Activated CD4-positive, alpha-beta memory T cell treated with anti-CD3 and anti-CD28 coated beads, Interleukin-2, amount 10 ng/mL, durations not matched to agents 7 days and 5 days (primary cell): ENCODE measurements at regions not wholly inside any gene's neighbourhood (a gene's known extent, or its start where the extent isn't known, plus 50 kb on each side); places are given as distances from the start of the nearest gene placed in this dataset.
"Not testable (repeated sequence)": the region's sequence is repeated elsewhere in the genome, so short reads cannot be mapped to it uniquely, and the experiment has no call there.

Source experiments
- CTCF ChIA-PET: fragments of 350-600 bp; sonication (Branson Sonifier 250); formaldehyde crosslinking; loops from one replicate; lab custom pipeline; 2021; ENCODE audit warnings: antibody characterized with exemption, inconsistent platforms; lab: Charles Lee
- POLR2A ChIA-PET: fragments of 350-600 bp; sonication (Branson Sonifier 250); formaldehyde crosslinking; loops from one replicate; lab custom pipeline; 2021; ENCODE audit warnings: antibody characterized with exemption; lab: Charles Lee
- DNase-seq: peaks from one replicate; pipeline ENCODE4 v3.0.0-alpha.2; 2020
- H3K27ac Mint-ChIP-seq: one replicate; pipeline ENCODE4 v1.8.0; 2021; ENCODE audit warnings: mild to moderate bottlenecking, mixed read lengths
- H3K27me3 Mint-ChIP-seq: one replicate; pipeline ENCODE4 v1.8.0; 2021; ENCODE audit warnings: mixed read lengths
- H3K36me3 Mint-ChIP-seq: one replicate; pipeline ENCODE4 v1.8.0; 2021; ENCODE audit warnings: low read depth, mixed read lengths
- H3K4me1 Mint-ChIP-seq: one replicate; pipeline ENCODE4 v1.8.0; 2021; ENCODE audit warnings: mixed read lengths
- H3K4me3 Mint-ChIP-seq: one replicate; pipeline ENCODE4 v1.8.0; 2021; ENCODE audit warnings: mild to moderate bottlenecking, mixed read lengths
- H3K9me3 Mint-ChIP-seq: one replicate; pipeline ENCODE4 v1.8.0; 2021; ENCODE audit warnings: mixed read lengths

DNA sequence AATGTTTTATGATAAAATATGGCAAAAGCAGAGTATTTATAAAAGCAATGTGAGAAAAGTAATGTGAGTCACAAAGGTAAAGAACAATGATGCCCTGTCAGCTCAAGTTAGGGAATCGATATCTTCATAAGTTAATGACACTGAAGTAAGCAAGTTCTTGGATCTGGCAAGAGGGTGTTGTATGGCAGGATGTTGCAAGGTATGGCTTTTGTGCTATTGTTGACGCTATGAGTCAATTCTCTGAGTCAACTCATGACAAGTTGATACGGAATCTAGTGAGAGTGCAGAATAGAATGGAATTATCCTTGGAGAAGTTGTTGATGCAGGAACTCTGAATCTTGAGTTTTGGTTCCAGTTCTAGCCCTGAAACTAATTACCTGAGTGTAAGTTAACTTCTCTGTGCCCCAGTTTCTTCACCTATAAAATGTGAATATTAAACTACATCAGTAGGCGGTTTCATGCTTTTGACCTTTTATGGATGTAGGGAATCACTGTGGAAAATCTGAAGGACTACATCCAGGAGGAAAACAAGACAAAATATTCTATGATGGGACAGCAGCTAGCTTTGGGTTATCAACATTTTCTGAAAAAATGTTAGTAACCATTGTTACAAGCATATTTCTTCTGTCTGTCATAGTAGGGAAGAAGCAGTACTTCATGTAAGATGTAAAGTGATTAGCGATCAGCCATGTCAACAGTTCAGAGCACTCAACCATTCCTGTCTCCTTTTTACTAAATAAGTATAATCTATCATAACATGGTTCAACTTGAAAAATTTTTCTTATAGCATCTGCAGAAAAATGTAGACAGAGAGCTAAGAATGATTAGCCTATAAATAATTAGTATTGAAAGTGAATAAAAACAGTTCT lies 96.9 kb downstream of the ATP6V1G3 start:
- ChIA-PET CTCF (no interaction called here), POLR2A (no interaction called here)
- no peak overlapping the region for H3K4me3 Mint-ChIP-seq
- peaks cover 4% of the 10 kb centered on the region for H3K4me1 Mint-ChIP-seq
- H3K27me3 Mint-ChIP-seq: peaks cover 2% of the 10 kb centered on the region
- no peak overlapping the region for H3K27ac Mint-ChIP-seq
- DNase-seq: no peak
- no peaks in the 10 kb centered on the region for H3K36me3 Mint-ChIP-seq
- H3K9me3 Mint-ChIP-seq: no peaks in the 10 kb centered on the region

DNA sequence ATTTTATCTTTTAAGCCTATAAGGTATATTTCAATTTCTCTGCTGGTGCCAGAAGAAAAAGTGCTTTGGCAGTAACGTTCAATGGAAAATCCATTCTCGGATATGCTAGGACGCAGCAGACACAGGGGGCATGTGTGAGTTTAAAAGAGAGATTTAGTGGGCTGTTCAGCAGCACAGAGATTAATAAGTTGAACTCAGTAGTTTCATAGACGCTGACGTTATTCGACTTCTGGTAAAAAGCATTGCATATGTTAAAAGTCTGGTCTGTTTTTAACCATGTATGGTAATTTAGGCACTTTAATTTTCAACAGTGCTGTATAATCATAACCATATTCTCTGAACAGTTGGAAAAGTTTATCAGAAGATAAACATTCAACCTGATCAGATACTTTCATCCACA lies 99.6 kb downstream of the ATP6V1G3 start:
- DNase-seq: no peak
- Mint-ChIP-seq H3K4me3 (no peak overlapping the region), H3K27ac (no peak overlapping the region), H3K9me3 (no peaks in the 10 kb centered on the region), H3K27me3 (peaks cover 2% of the 10 kb centered on the region), H3K36me3 (no peaks in the 10 kb centered on the region), H3K4me1 (no peaks in the 10 kb centered on the region)
- CTCF ChIA-PET: no interaction called here
- POLR2A ChIA-PET: no interaction called here

- H3K27me3 Mint-ChIP-seq: peaks cover 2% of the 10 kb centered on the region
- no peaks in the 10 kb centered on the region for H3K36me3 Mint-ChIP-seq
- CTCF ChIA-PET: no interaction called here
These were observed 103.1 kb downstream of the ATP6V1G3 start for GRCh38 chr1:198437332-198437731.

GRCh38 chr1:198436276-198436675 lies 104.2 kb downstream of the ATP6V1G3 start:
- CTCF ChIA-PET: no interaction called here
- Mint-ChIP-seq H3K4me1 (no peaks in the 10 kb centered on the region), H3K27ac (no peak overlapping the region), H3K4me3 (no peak overlapping the region), H3K27me3 (peaks cover 2% of the 10 kb centered on the region), H3K36me3 (no peaks in the 10 kb centered on the region), H3K9me3 (peaks cover 7% of the 10 kb centered on the region)
- POLR2A ChIA-PET: no interaction called here
- DNase-seq: no peak

More at GRCh38 chr1:198437332-198437731, 103.1 kb downstream of the ATP6V1G3 start:
- no peak for DNase-seq
- no peaks in the 10 kb centered on the region for H3K4me1 Mint-ChIP-seq
- no peak overlapping the region for H3K27ac Mint-ChIP-seq
- POLR2A ChIA-PET: no interaction called here
- H3K4me3 Mint-ChIP-seq: no peak overlapping the region
- peaks cover 2% of the 10 kb centered on the region for H3K9me3 Mint-ChIP-seq

DNA sequence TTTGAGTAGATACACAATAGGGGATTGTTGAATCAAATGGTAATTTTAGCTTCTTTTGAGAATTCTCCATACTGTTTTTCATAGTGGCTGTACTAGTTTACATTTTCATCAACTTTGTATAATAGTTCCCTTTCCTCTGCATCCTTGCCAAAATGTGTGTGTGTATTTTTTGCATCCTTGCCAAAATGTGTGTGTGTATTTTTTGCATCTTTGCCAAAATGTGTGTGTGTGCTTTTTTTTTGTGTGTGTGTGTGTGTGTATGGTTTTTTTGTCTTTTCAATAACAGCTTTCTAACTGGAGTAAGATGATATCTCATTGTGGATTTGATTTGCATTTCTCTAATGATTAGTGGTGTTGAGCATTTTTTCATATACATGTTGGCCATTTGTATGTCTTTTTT lies 105.4 kb downstream of the ATP6V1G3 start:
- H3K27me3 Mint-ChIP-seq: peaks cover 2% of the 10 kb centered on the region
- peaks cover 7% of the 10 kb centered on the region for H3K9me3 Mint-ChIP-seq
- H3K4me1 Mint-ChIP-seq: no peaks in the 10 kb centered on the region
- no peak overlapping the region for H3K27ac Mint-ChIP-seq
- CTCF ChIA-PET: no interaction called here
- DNase-seq: no peak
- POLR2A ChIA-PET: no interaction called here
- H3K4me3 Mint-ChIP-seq: no peak overlapping the region
- H3K36me3 Mint-ChIP-seq: no peaks in the 10 kb centered on the region

DNA sequence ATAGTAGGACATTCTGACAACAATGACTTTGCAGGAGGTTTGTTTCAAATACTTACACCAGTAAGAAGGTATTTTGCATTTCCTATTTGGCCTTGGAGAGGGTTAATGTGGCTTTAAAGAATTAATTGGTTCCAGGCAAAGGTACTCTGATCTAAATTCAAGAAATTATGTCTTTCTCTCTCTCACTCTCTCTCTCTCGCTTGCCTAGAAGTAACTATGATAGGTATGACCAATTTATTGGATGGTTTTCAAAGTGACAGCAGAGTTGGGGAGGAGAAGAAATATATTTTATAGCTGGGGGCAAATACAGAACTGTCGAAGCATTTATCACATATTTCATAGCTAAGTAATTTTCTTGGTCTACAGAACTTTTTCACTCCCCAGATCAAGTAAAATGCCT lies 116.0 kb downstream of the ATP6V1G3 start:
- Mint-ChIP-seq H3K4me1 (no peaks in the 10 kb centered on the region), H3K27me3 (peaks cover 9% of the 10 kb centered on the region), H3K4me3 (no peak overlapping the region)

DNA sequence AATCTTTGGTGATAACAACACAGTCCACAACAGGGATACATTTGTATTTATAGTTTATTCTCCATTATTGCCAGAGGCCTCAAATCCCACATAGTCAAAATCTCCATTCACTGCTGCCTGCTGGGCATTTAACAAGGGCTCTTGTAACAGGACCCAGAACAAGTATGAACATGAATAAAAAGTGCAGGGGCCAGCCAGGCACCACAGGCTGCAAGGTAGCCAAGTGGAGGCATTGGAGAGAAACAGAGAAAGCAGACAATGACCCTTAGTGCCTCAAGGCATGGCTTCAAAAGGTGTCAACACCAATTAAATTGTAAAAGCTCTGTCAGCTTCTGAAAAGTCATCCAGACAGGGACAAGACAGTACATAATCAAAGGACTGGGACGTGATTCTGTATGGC lies 116.8 kb downstream of the ATP6V1G3 start:
- H3K9me3 Mint-ChIP-seq: no peaks in the 10 kb centered on the region
- H3K27ac Mint-ChIP-seq: no peak overlapping the region
- ChIA-PET POLR2A (no interaction called here), CTCF (no interaction called here)
- DNase-seq: no peak
- peaks cover 9% of the 10 kb centered on the region for H3K27me3 Mint-ChIP-seq
- no peaks in the 10 kb centered on the region for H3K4me1 Mint-ChIP-seq
- H3K4me3 Mint-ChIP-seq: no peak overlapping the region
- no peaks in the 10 kb centered on the region for H3K36me3 Mint-ChIP-seq

More for the DNA sequence above, 116.0 kb downstream of the ATP6V1G3 start:
- H3K36me3 Mint-ChIP-seq: no peaks in the 10 kb centered on the region
- ChIA-PET POLR2A (no interaction called here), CTCF (no interaction called here)
- H3K9me3 Mint-ChIP-seq: no peaks in the 10 kb centered on the region
- no peak overlapping the region for H3K27ac Mint-ChIP-seq
- no peak for DNase-seq

- ChIA-PET CTCF (no interaction called here), POLR2A (no interaction called here)
- no peaks in the 10 kb centered on the region for H3K36me3 Mint-ChIP-seq
- no peak for DNase-seq
- peaks cover 21% of the 10 kb centered on the region for H3K27me3 Mint-ChIP-seq
- no peaks in the 10 kb centered on the region for H3K9me3 Mint-ChIP-seq
- H3K27ac Mint-ChIP-seq: no peak overlapping the region
- H3K4me1 Mint-ChIP-seq: no peaks in the 10 kb centered on the region
- H3K4me3 Mint-ChIP-seq: no peak overlapping the region
These were observed 123.4 kb downstream of the ATP6V1G3 start for GRCh38 chr1:198417039-198417438.

DNA sequence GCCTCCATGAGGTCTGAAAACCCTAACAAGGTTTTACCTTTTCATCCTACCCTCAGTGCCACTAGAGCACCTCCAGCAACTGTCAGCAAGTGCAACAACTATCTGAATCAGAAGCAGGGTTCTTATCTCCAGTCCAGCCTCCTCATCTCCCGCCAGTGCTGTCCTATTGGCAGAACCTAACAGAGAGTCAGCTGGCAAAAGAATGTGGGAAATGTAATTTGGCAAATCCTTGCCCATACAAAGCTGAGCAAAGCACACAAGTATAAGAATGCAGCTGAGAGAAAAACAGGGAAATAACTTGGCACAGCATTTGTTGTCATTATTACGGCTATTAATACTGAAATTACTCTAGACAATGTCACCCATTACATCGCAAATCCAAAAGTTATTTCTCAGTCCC lies 124.2 kb downstream of the ATP6V1G3 start:
- DNase-seq: no peak
- no peaks in the 10 kb centered on the region for H3K36me3 Mint-ChIP-seq
- no peaks in the 10 kb centered on the region for H3K9me3 Mint-ChIP-seq
- H3K27me3 Mint-ChIP-seq: peaks cover 21% of the 10 kb centered on the region
- no peaks in the 10 kb centered on the region for H3K4me1 Mint-ChIP-seq
- ChIA-PET POLR2A (no interaction called here), CTCF (no interaction called here)
- no peak overlapping the region for H3K4me3 Mint-ChIP-seq
- no peak overlapping the region for H3K27ac Mint-ChIP-seq

- Mint-ChIP-seq H3K9me3 (no peaks in the 10 kb centered on the region), H3K27ac (no peak overlapping the region), H3K4me1 (no peaks in the 10 kb centered on the region), H3K4me3 (no peak overlapping the region), H3K36me3 (no peaks in the 10 kb centered on the region), H3K27me3 (peaks cover 10% of the 10 kb centered on the region)
- DNase-seq: no peak
- ChIA-PET CTCF (no interaction called here), POLR2A (no interaction called here)
These were observed 129.2 kb downstream of the ATP6V1G3 start for GRCh38 chr1:198411240-198411639.

DNA sequence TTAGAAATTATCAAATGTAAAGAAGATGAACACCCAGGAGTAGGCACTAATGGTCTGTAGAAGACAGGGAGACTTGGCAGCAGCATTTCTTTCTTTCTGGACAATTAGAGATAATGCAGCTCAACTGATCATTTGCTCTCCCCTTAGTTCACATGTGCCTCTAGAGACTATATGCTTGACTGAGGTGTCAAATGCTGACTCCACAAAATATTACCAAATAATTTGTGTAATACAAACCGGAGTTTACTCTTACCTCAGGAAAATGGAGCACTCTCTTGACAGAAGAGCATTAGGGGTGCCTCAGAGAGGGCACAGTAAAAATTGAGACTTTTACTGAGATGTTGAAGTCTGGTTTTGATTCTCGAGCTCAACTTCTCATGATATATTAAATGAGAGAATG lies 131.8 kb downstream of the ATP6V1G3 start:
- Mint-ChIP-seq H3K9me3 (no peaks in the 10 kb centered on the region), H3K27me3 (no peaks in the 10 kb centered on the region), H3K4me1 (no peaks in the 10 kb centered on the region), H3K27ac (no peak overlapping the region), H3K36me3 (peaks cover 3% of the 10 kb centered on the region), H3K4me3 (no peak overlapping the region)
- no peak for DNase-seq
- CTCF ChIA-PET: no interaction called here
- POLR2A ChIA-PET: no interaction called here

DNA sequence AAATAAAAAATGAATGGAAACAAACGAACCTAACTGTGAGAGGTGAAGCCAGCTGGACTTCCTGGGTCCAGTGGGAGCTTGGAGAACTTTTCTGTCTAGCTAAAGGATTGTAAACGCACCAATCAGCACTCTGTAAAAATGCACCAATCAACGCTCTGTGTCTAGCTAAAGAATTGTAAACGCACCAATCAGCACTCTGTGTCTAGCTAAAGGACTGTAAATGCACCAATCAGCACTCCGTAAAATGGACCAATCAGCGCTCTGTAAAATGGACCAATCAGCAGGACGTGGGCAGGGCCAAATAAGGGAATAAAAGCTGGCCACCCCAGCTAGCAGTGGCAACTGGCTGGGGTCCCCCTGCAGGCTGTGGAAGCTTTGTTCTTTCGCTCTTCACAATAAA lies 135.8 kb downstream of the ATP6V1G3 start:
- H3K27me3 Mint-ChIP-seq, H3K4me3 Mint-ChIP-seq, POLR2A ChIA-PET, H3K27ac Mint-ChIP-seq, H3K9me3 Mint-ChIP-seq, DNase-seq, H3K36me3 Mint-ChIP-seq, CTCF ChIA-PET, H3K4me1 Mint-ChIP-seq: not testable (repeated sequence)

DNA sequence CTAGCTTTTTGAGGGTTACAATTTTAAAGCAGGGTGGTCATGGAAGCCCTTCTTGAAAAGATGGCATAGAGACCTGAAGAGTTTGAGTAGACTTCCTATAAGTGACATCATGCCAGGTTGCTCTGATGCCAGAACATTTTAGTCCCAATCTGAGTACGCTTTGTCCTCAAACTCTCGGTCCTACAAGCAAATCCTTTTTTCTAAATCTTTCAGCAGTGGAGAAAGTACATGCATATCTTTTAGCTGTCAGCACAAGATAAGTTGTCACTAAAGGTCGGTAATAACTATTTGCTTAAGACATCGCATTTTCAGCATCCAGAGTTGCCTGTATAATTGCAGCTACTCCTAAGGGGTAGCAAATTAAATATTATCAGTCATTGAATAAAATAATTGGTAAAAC lies 140.4 kb downstream of the ATP6V1G3 start:
- H3K27me3 Mint-ChIP-seq: peaks cover 7% of the 10 kb centered on the region
- no peak overlapping the region for H3K4me3 Mint-ChIP-seq
- peaks cover 2% of the 10 kb centered on the region for H3K36me3 Mint-ChIP-seq
- no peaks in the 10 kb centered on the region for H3K4me1 Mint-ChIP-seq
- H3K27ac Mint-ChIP-seq: no peak overlapping the region
- POLR2A ChIA-PET: no interaction called here
- H3K9me3 Mint-ChIP-seq: no peaks in the 10 kb centered on the region
- DNase-seq: no peak
- CTCF ChIA-PET: no interaction called here

DNA sequence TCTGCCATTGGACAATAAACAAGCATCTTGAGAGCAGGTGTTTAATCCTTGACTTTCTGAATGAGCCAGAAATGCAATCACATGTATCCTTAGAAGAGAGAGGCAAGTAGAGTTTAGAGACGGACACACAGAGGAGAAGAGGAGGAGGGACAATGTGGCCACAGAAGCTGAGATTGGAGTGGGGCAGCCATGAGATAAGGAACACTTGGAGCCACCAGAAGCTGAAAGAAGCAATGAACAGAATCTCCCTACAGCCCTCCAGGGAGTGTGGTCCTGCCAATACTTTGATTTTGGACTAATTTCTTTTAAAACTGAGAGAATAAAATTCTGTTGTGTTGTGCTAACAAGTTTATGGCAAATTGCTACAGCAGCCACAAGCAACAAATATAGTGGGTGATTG lies 141.0 kb downstream of the ATP6V1G3 start:
- H3K36me3 Mint-ChIP-seq: no peaks in the 10 kb centered on the region
- H3K4me1 Mint-ChIP-seq: no peaks in the 10 kb centered on the region
- DNase-seq: no peak
- peaks cover 7% of the 10 kb centered on the region for H3K27me3 Mint-ChIP-seq
- no peak overlapping the region for H3K27ac Mint-ChIP-seq
- H3K9me3 Mint-ChIP-seq: no peaks in the 10 kb centered on the region
- CTCF ChIA-PET: no interaction called here
- no peak overlapping the region for H3K4me3 Mint-ChIP-seq
- POLR2A ChIA-PET: no interaction called here
